Kidney (tissue), 13 donors: ENCODE measurements at regions not wholly inside any gene's neighbourhood (a gene's known extent, or its start where the extent isn't known, plus 50 kb on each side); places are given as distances from the start of the nearest gene placed in this dataset.

Source experiments
- DNase-seq, 5 donors: peaks; one replicate each; pipeline ENCODE4 v3.0.0-alpha.2; 2013 to 2020
- FAIRE-seq: peaks from 2 replicates; lab custom pipeline; 2012; peaks lifted over from hg19 to GRCh38; lab: Jason Lieb, UNC
- H3K27ac ChIP-seq, 2 donors: one replicate each; pipeline ENCODE4 v1.7.0; 2013; ENCODE audit warnings: low read depth in 2 of 2, low read length in 2 of 2, inconsistent platforms in 1 of 2
- H3K27me3 ChIP-seq: one replicate; pipeline ENCODE4 v1.7.1; 2013; ENCODE audit warnings: low read length, inconsistent platforms; ENCODE audit not compliant: control insufficient read depth, insufficient read depth
- H3K36me3 ChIP-seq, 3 donors: one replicate each; pipeline versions ENCODE4 v1.7.0 to v1.7.1; 2013; ENCODE audit warnings: low read length in 3 of 3, control low read depth in 1 of 3, inconsistent platforms in 1 of 3; ENCODE audit not compliant: insufficient read depth in 3 of 3, control insufficient read depth in 2 of 3
- H3K4me1 ChIP-seq, 3 donors: one replicate each; pipeline versions ENCODE4 v1.7.0 to v1.7.1; 2013; ENCODE audit warnings: low read length in 3 of 3, inconsistent platforms in 1 of 3, low read depth in 1 of 3; ENCODE audit not compliant: control insufficient read depth in 2 of 3, insufficient read depth in 2 of 3
- H3K4me3 ChIP-seq, 3 donors: one replicate each; pipeline versions ENCODE4 v1.7.0 to v1.8.1; 2013; ENCODE audit warnings: low read length in 3 of 3, control low read depth in 1 of 3, inconsistent platforms in 1 of 3
- H3K9ac ChIP-seq, 3 donors: one replicate each; pipeline versions ENCODE4 v1.7.0 to v1.7.1; 2013; ENCODE audit warnings: low read length in 3 of 3, control low read depth in 1 of 3, inconsistent platforms in 1 of 3
- H3K9me3 ChIP-seq, 3 donors: one replicate each; pipeline versions ENCODE4 v1.7.0 to v1.7.1; 2013; ENCODE audit warnings: low read length in 3 of 3, control low read depth in 1 of 3, inconsistent platforms in 1 of 3; ENCODE audit not compliant: control insufficient read depth in 2 of 3, insufficient read depth in 1 of 3
- intact Hi-C: fragments of 100-400 bp; cut with DNase I; formaldehyde crosslinking; loops from one replicate; pipeline ENCODE4 v1.11.1; 2022
- TF ChIP-seq, protein P1 (sequence below): IDR thresholded peaks from 3 replicates; pipeline ENCODE4 v1.5.1; 2012; ENCODE audit warnings: mild to moderate bottlenecking, moderate library complexity, borderline replicate concordance; ENCODE audit not compliant: insufficient read depth; ENCODE audit errors: extremely low read depth
- donor health status: control.
- donor health status: control.
- donor health status: control.
- donor health status: control.
- donor health status: control.
- donor health status: DM: yes; HTN: yes; CAD: no.
- donor health status: Normal renal cell carcinoma (clear cell type).

- Histone ChIP-seq H3K27ac (peak overlapping the region; percentile 71 to 74), H3K36me3 (no peaks in the 10 kb centered on the region), H3K4me1 (peaks cover 9 to 34% (median 19%) of the 10 kb centered on the region in 3 donors), H3K27me3 (no peaks in the 10 kb centered on the region), H3K9me3 (no peaks in the 10 kb centered on the region), H3K4me3 (peak overlapping the region in 1 of 3 donors; percentile 12), H3K9ac (no peak overlapping the region)
- TF ChIP-seq, protein P1, sequence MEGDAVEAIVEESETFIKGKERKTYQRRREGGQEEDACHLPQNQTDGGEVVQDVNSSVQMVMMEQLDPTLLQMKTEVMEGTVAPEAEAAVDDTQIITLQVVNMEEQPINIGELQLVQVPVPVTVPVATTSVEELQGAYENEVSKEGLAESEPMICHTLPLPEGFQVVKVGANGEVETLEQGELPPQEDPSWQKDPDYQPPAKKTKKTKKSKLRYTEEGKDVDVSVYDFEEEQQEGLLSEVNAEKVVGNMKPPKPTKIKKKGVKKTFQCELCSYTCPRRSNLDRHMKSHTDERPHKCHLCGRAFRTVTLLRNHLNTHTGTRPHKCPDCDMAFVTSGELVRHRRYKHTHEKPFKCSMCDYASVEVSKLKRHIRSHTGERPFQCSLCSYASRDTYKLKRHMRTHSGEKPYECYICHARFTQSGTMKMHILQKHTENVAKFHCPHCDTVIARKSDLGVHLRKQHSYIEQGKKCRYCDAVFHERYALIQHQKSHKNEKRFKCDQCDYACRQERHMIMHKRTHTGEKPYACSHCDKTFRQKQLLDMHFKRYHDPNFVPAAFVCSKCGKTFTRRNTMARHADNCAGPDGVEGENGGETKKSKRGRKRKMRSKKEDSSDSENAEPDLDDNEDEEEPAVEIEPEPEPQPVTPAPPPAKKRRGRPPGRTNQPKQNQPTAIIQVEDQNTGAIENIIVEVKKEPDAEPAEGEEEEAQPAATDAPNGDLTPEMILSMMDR: no peak
- peak in 4 of 5 donors; percentile 28 to 85 (median 76) for DNase-seq
- FAIRE-seq: peak; percentile 42
- intact Hi-C loops: no loop called here
These were observed 160.1 kb upstream of the ZNF608 start for GRCh38 chr5:124906339-124907097.

DNA sequence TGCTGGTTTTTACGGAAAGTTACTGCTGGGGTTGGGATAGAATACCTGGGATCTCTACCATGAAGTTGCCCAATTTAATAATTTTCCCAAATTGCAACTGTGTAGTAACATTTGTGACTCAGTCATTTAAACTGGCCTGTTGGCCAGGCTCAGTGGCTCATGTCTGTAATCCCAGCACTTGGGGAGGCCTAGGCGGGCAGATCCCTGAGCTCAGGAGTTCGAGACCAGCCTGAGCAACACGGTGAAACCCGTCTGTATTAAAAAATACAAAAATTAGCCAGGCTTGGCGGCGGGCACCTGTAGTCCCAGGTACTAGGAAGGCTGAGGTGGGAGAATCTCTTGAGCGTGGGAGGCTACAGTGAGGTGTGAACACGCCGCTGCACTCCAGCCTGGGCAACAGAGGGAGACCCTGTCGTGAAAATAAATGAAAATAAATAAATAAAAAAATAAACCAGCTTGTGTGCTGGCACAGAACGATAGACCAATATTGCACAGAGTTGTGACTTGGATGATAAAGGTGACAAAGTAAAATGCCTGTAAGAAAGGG lies 160.7 kb upstream of the ZNF608 start:
- Histone ChIP-seq H3K9ac (no peak overlapping the region), H3K27ac (peak overlapping the region; percentile 71 to 74), H3K4me3 (no peak overlapping the region), H3K36me3 (no peaks in the 10 kb centered on the region), H3K27me3 (no peaks in the 10 kb centered on the region), H3K4me1 (peaks cover 9 to 29% (median 18%) of the 10 kb centered on the region in 3 donors), H3K9me3 (no peaks in the 10 kb centered on the region)
- FAIRE-seq: no peak
- DNase-seq: no peak
- intact Hi-C loops: no loop called here
- TF ChIP-seq, protein P1: no peak

DNA sequence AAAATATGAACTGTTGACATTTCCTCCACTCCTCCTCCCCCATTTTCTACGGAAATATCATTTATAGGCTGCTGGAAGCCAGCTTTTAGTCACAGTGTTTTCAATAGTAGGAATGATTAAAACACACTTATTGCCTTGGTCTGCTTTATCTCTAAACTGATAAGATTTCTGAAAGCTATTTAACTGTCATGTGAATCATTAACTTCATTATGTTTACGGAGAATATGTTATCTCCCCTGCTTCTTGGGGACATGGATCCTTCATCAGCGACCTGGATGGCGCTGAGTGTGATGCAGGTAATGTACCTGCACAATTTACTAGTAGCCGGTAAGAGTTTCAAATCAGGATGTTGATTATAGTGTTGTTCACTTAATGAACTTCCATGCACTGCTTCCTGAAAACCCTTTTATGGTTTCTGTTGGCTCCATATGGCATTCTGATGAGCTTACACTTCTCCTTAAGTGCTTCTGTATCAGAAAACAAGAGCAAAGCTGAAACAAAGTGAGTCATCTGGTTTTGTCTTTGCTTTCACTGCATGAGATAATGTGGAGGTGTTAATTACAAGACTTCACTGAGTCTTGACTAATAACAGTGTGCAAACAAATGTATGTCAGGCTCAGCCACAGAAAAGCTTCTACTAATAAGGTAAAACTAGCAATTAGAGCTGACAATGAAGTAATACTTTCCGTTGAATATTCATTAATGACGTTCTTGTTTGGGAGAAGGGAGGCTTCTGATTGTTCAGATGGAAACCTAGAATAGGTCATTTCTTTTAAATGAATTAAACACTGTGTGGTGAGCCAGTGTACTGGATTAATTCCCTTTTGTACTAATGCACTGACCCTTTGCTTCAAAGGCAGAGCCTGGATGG lies 162.4 kb upstream of the ZNF608 start:
- peak in 2 of 5 donors; percentile 33 to 37 for DNase-seq
- intact Hi-C loops: no loop called here
- H3K27ac ChIP-seq: no peak overlapping the region
- FAIRE-seq: no peak
- no peak overlapping the region for H3K9ac ChIP-seq
- TF ChIP-seq, protein P1: no peak
- no peaks in the 10 kb centered on the region for H3K9me3 ChIP-seq
- no peaks in the 10 kb centered on the region for H3K36me3 ChIP-seq
- H3K4me1 ChIP-seq: peaks cover 9 to 24% (median 15%) of the 10 kb centered on the region in 3 donors
- H3K27me3 ChIP-seq: no peaks in the 10 kb centered on the region
- no peak overlapping the region for H3K4me3 ChIP-seq
